ENCODE measurements at regions not wholly inside any gene's neighbourhood (a gene's known extent, or its start where the extent isn't known, plus 50 kb on each side); places are given as distances from the start of the nearest gene placed in this dataset.
"Not testable (repeated sequence)": the region's sequence is repeated elsewhere in the genome, so short reads cannot be mapped to it uniquely, and the experiment has no call there.

DNA sequence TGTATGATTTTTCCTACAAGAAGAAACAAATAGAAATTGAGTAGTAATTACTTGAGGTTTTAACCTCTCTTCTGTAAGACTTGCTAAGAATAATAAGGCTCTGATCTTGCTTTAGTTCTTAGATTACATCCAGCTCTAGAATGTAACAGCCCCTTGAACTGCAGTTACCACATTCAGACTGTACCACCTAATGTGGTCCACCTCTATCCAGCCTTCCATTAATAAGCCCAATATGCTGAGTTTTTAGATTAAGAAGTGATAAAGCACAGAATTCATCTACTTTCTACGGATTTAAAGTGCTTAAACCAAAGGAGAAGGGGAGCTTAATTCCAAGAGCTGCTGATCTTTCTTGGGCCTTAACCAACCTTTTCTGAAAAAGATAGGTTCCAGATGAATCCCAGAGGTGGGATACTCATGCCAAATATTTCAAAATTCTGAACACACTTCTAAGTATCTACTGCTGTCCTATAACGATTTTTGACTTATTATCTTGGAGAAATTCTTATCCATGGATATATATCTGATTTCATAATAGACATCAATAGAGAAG lies 131.5 kb downstream of the ZNF608 start:
- DNase-seq: no peak

DNA sequence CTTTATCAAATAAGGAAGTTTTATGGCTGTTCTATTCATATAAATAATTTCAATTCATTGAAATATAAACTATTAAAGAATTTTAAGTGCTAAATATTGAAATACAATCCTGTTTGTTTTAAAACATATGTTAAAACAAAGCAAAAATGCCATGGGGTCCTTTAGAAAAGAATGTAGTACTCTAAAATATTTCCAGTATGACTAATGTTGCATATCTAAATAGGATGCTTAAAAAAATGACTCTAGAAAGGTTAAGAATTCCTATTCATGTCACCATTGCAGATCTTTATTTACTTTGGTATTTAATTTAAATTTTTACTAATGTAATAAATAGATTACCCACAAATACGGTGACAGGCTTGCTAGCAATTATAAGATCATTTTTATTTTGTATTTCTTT lies 132.3 kb downstream of the ZNF608 start:
- DNase-seq: no peak

DNA sequence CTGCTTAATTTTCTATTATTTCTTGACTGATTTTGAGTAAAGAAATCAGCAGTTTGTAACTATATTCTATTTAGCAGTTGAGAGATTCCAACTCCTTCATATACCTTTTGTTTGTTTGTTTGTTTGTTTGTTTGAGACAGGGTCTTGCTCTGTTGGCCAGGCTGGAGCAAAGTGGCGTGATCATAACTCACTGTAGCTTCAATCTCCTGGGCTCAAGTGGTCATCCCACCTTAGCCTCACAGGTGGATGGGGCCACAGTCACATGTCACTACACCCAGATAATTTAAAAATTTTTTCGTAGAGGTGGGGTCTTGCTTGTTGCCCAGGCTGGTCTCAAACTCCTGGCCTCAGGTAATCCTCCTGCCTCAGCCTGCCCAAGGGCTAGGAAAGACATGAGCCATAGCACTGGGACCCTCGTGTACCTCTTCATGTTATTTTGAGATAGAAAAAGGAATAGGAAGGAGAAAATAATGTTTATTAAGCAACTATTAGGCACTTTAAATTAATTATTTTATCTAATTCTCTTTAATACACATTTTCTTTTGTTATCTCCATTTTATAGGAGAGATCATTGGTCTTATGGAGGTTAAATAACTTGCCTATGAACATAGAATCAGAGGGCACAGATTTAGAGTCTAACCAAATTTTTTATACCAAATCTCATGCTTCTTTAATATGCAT lies 133.0 kb downstream of the ZNF608 start:
- no peak for DNase-seq

DNA sequence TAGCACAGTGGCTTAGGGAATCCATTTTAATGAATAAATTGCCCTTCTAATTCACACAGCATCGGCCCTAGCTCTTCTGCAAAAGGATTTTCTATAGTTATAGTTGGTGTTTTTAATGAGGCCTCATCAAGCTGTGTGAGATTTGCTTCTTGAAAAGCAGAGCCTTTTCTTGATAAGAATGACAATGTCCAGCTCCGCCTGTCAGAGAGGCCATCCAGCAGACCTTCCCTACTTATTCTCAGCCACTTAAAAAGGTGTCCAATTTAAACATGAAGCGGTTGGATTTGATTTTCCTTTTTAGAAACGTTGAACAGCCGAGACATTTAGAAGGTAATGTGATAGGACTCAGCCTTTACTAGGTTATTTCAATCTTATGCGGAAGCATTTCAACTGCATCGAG lies 134.4 kb downstream of the ZNF608 start:
- no peak for DNase-seq

- not testable (repeated sequence) for DNase-seq
These were observed 135.2 kb downstream of the ZNF608 start for GRCh38 chr5:124611262-124611661.

- DNase-seq: not testable (repeated sequence)
These were observed 136.8 kb downstream of the ZNF608 start for GRCh38 chr5:124609685-124610084.

DNA sequence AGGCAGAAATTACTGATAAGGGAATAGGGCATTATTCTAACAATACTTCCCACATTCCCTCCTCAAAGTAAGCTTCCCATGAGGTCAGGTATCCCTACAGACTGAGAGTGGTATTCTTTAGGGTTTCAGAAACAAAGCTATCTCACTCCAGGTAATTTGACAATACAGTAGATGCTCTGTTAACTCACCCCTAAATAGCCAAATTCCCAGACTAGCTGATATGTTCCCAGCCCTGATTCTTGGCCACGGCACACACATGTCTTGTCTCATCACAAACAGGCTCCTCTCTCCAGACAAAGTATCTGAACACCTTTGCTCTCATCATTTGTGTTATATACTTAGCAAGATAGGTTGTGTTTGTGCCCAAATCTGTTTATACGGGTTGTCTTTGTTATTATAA lies 139.9 kb downstream of the ZNF608 start:
- no peak for DNase-seq

DNA sequence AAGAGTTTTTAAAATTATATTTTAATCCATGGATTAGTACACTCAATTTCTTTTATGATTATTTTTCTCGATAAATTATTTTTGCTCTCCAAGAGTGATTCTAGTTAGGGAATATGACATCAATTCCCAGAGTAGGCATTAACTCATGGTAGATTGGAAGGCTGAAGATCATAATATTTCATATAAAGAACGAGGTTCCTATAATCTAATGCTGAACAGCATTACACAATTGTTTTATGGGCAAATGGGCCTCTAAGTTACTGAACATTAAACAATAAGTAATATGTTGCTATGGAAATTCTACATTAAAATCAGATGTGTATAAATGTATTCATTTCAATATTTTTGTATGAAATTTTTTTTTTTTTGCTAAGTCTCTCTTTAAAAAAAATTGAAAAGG lies 140.3 kb downstream of the ZNF608 start:
- DNase-seq: no peak

- DNase-seq: no peak
These were observed 140.9 kb downstream of the ZNF608 start for GRCh38 chr5:124605541-124605940.

- DNase-seq: no peak
These were observed 142.0 kb downstream of the ZNF608 start for GRCh38 chr5:124604419-124604818.

DNA sequence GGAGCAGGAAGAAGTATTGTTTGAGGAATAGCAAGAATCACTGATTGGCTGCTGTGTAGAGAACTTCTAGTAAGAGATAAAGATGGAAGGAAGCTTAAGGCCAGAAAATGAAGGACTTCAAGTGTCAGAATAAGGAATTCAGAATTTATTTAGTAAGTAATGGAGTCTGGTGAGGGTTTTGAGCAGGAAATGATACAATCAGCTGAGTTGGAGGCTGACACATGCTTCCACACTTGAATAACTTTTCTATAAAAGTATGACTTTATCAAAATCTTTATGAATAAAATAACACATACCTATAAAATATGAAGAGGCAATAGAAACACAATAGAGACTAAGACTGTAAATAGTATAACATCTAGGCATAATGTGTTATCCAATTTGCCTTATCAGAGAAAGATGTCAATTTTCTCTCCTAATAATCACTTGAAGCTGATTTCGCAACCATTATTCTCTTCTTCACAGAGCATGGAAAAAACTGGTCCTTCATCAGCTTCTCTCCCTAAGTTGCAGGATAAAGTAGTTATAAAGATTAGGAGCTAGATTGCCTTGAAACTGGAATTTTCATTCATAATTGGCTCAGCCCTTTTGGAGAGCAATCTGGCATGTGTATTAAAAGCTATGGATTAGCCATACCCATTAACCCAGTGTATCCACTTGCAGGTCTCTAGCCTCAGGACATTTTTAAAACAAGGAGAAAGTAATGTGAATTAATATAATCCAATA lies 143.4 kb downstream of the ZNF608 start:
- no peak for DNase-seq

DNA sequence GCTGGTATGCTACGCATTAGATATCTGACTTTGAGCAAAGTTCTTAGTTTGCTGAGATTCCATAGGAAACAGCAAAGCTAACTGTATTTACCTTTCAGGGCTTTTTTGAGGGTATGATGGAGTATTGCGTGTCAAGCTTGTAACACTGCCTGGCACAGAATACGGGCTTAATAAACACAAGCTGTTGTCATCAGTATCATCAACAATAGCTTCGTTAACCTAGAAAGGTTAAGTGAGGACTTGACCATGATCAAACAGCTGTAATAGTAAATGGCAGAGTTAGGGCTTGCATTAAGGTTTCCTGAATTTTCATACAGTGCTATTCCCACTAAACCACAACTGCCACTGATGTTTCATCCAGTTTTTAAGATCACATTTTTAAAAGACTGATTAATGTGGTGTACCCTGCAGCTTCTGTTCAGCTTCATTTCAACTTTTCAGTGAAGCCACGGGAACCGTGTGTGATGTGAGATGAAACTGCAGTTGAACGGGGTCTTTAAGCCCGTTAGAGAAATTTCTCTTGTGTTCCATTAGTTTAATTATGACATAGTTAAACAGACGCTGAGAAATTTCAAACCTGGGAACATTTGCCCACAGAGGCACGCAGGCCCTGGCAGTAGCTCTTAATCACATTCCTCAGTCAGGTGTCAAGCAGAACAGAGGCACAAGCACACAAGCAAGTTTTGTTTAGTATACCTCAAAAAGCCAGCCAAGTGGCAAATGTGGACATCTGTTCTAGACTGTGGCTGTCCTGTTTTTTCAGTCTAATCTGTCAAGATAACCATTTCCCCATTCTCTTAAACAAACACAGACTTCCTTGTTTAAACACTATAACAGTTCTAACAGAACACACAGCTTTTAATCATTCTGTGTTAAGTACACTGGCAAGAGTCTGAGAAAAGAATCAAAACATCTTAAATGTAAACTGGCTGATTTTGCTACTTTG lies 147.1 kb downstream of the ZNF608 start:
- no peak for DNase-seq

- no peak for DNase-seq
These were observed 149.6 kb downstream of the ZNF608 start for GRCh38 chr5:124596595-124597421.

GRCh38 chr5:124593952-124594351 lies 152.5 kb downstream of the ZNF608 start:
- no peak for DNase-seq

GRCh38 chr5:124592891-124593290 lies 153.5 kb downstream of the ZNF608 start:
- DNase-seq: no peak

- DNase-seq: no peak
These were observed 154.9 kb downstream of the ZNF608 start for GRCh38 chr5:124591583-124591982.

GRCh38 chr5:124590686-124591085 lies 155.8 kb downstream of the ZNF608 start:
- no peak for DNase-seq

DNA sequence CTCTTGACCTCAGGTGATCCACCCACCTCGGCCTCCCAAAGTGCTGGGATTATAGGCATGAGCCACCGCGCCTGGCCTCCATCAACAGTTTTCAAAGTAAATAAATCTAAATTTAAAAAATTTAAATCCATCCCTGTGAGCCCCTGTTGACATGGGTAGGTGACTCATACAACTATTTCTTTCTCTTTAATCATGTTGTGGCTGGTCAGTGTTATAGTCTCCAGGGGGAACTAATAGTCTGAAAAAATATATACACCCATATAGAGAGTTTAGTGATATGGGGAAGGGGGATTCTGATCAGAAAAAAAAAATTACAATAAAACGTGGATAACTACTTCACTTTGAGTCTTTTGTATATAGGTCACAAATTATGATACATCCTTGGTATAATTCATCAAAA lies 159.2 kb downstream of the ZNF608 start:
- DNase-seq: no peak

DNA sequence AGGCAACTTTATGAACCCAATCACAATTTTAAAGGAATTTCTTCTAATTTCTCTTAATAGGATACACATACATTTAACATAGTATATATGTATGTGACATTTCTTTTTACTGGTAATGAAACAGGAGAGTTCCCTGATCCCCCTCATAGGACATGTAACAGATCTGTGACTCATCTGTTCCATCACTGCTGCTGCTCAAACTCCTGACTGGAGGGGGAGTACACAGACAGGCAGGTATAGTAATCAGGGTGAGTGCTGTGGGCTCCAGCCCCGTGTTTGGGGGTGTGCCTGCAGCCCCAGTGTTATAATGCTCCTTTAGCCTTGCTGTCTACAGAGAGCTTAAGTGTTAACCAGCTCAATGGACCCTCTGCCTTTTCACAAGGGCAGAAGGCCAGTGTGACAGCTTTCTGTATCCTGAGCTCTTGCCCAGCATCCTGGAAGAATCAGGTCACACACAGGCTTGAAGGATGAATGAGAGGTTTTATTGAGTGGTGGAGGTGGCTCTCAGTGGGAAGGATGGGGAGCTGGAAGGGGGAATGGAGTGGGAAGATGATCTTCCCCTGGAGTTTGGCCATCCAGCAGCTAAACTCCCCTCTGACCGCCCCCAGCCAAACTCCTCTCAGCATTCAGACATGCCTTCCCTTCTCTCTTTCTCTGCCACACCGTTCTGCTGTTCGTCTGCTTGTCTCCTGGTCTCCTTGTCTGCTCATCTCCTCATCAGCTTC lies 161.3 kb downstream of the ZNF608 start:
- no peak for DNase-seq

GRCh38 chr5:124583469-124584350 lies 162.7 kb downstream of the ZNF608 start:
- DNase-seq: no peak

DNA sequence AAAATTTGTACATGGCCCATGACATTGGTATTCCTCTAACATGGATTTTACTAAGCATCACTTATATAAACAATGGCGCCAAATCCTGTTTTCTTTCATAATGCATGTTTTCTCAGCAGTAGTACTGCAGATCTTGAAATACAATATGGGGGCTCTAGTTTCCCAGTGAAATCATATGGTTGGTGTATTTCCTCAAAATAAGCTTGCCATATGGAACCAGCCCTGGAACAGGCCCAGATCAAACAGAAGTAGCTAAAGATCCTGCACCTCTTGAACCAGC lies 163.9 kb downstream of the ZNF608 start:
- DNase-seq: no peak

All from cortex of kidney (tissue), 1 donor.